Activated B cell treated with CpG ODN at 0.5 μM for 24 hours (primary cell): ENCODE measurements at regions not wholly inside any gene's neighbourhood (a gene's known extent, or its start where the extent isn't known, plus 50 kb on each side); places are given as distances from the start of the nearest gene placed in this dataset.

Experiments used
- ATAC-seq: fragments of 200-7000 bp; cut with Tn5 transposase; one replicate; pipeline ENCODE4 v1.10.0; 2021; ENCODE audit warnings: low read depth, mild to moderate bottlenecking, moderate library complexity
- CTCF ChIA-PET: fragments of 350-600 bp; sonication (Branson Sonifier 250); formaldehyde crosslinking; loops from one replicate; lab custom pipeline; 2021; ENCODE audit warnings: antibody characterized with exemption; lab: Charles Lee
- POLR2A ChIA-PET: fragments of 350-600 bp; sonication (Branson Sonifier 250); formaldehyde crosslinking; loops from one replicate; lab custom pipeline; 2021; ENCODE audit warnings: antibody characterized with exemption; lab: Charles Lee
- DNase-seq: peaks from one replicate; pipeline ENCODE4 v3.0.0; 2022
- H3K27ac Mint-ChIP-seq: one replicate; pipeline ENCODE4 v1.8.0; 2020; ENCODE audit warnings: mixed read lengths
- H3K27me3 Mint-ChIP-seq: one replicate; pipeline ENCODE4 v1.8.0; 2021; ENCODE audit warnings: mixed read lengths
- H3K36me3 Mint-ChIP-seq: one replicate; pipeline ENCODE4 v1.8.0; 2021; ENCODE audit warnings: low read depth, mixed read lengths
- H3K4me1 Mint-ChIP-seq: one replicate; pipeline ENCODE4 v1.8.0; 2021; ENCODE audit warnings: mixed read lengths
- H3K4me3 Mint-ChIP-seq: one replicate; pipeline ENCODE4 v1.8.0; 2020; ENCODE audit warnings: mild to moderate bottlenecking, mixed read lengths
- H3K9me3 Mint-ChIP-seq: one replicate; pipeline ENCODE4 v1.8.0; 2020; ENCODE audit warnings: mixed read lengths
- CTCF ChIP-seq: fragments of 200-600 bp; IDR thresholded peaks from one replicate; pipeline ENCODE4 v1.8.0; 2022; ENCODE audit warnings: antibody characterized with exemption, mild to moderate bottlenecking
- intact Hi-C: fragments of 100-400 bp; cut with micrococcal nuclease; formaldehyde crosslinking; loops from one replicate; pipeline ENCODE4 v1.15.1; 2024

- intact Hi-C loops: no loop called here
- Mint-ChIP-seq H3K4me1 (peaks cover 13% of the 10 kb centered on the region), H3K27me3 (peaks cover 6% of the 10 kb centered on the region), H3K27ac (no peak overlapping the region), H3K9me3 (no peaks in the 10 kb centered on the region), H3K36me3 (no peaks in the 10 kb centered on the region), H3K4me3 (no peak overlapping the region)
- DNase-seq (no peak), ATAC-seq (peak; percentile 14)
- ChIA-PET POLR2A (no interaction called here), CTCF (no interaction called here)
- TF ChIP-seq CTCF: no peak
Measured at GRCh38 chr16:48011878-48012658, 143.7 kb downstream of the ABCC12 start.

GRCh38 chr16:48011466-48011865 is 144.3 kb downstream of the ABCC12 start:
- peaks cover 6% of the 10 kb centered on the region for H3K27me3 Mint-ChIP-seq
- no peak overlapping the region for H3K27ac Mint-ChIP-seq
- ChIA-PET POLR2A (no interaction called here), CTCF (no interaction called here)
- H3K4me3 Mint-ChIP-seq: no peak overlapping the region
- DNase-seq (no peak), ATAC-seq (no peak)
- intact Hi-C loops: no loop called here
- peaks cover 13% of the 10 kb centered on the region for H3K4me1 Mint-ChIP-seq
- no peaks in the 10 kb centered on the region for H3K36me3 Mint-ChIP-seq
- no peak for TF ChIP-seq CTCF
- H3K9me3 Mint-ChIP-seq: peaks cover under 1% of the 10 kb centered on the region

GRCh38 chr16:48008011-48008525 is 147.7 kb downstream of the ABCC12 start:
- no peak overlapping the region for H3K27ac Mint-ChIP-seq
- H3K4me3 Mint-ChIP-seq: no peak overlapping the region
- no peaks in the 10 kb centered on the region for H3K36me3 Mint-ChIP-seq
- ChIA-PET CTCF (no interaction called here), POLR2A (no interaction called here)
- H3K27me3 Mint-ChIP-seq: peaks cover 6% of the 10 kb centered on the region
- peaks cover 13% of the 10 kb centered on the region for H3K4me1 Mint-ChIP-seq
- intact Hi-C loops: no loop called here
- H3K9me3 Mint-ChIP-seq: peaks cover 4% of the 10 kb centered on the region
- DNase-seq (no peak), ATAC-seq (no peak)
- no peak for TF ChIP-seq CTCF

GRCh38 chr16:48004141-48004695 is 151.6 kb downstream of the ABCC12 start:
- DNase-seq: no peak
- no peaks in the 10 kb centered on the region for H3K4me1 Mint-ChIP-seq
- no peak for ATAC-seq
- intact Hi-C loops: no loop called here
- peaks cover 6% of the 10 kb centered on the region for H3K27me3 Mint-ChIP-seq
- no peak overlapping the region for H3K27ac Mint-ChIP-seq
- POLR2A ChIA-PET: no interaction called here
- H3K9me3 Mint-ChIP-seq: peaks cover 4% of the 10 kb centered on the region
- no peak overlapping the region for H3K4me3 Mint-ChIP-seq
- CTCF ChIA-PET: no interaction called here
- H3K36me3 Mint-ChIP-seq: no peaks in the 10 kb centered on the region
- no peak for TF ChIP-seq CTCF

- Mint-ChIP-seq H3K9me3 (peaks cover 4% of the 10 kb centered on the region), H3K27me3 (peaks cover 3% of the 10 kb centered on the region), H3K27ac (no peak overlapping the region), H3K36me3 (no peaks in the 10 kb centered on the region), H3K4me3 (no peak overlapping the region), H3K4me1 (no peaks in the 10 kb centered on the region)
- TF ChIP-seq CTCF: no peak
- POLR2A ChIA-PET: no interaction called here
- ATAC-seq: no peak
- CTCF ChIA-PET: no interaction called here
- DNase-seq: no peak
- intact Hi-C loops: no loop called here
Measured at GRCh38 chr16:48003206-48003907, 152.4 kb downstream of the ABCC12 start.
